ENCODE measurements at regions not wholly inside any gene's neighbourhood (a gene's known extent, or its start where the extent isn't known, plus 50 kb on each side); places are given as distances from the start of the nearest gene placed in this dataset.

DNA sequence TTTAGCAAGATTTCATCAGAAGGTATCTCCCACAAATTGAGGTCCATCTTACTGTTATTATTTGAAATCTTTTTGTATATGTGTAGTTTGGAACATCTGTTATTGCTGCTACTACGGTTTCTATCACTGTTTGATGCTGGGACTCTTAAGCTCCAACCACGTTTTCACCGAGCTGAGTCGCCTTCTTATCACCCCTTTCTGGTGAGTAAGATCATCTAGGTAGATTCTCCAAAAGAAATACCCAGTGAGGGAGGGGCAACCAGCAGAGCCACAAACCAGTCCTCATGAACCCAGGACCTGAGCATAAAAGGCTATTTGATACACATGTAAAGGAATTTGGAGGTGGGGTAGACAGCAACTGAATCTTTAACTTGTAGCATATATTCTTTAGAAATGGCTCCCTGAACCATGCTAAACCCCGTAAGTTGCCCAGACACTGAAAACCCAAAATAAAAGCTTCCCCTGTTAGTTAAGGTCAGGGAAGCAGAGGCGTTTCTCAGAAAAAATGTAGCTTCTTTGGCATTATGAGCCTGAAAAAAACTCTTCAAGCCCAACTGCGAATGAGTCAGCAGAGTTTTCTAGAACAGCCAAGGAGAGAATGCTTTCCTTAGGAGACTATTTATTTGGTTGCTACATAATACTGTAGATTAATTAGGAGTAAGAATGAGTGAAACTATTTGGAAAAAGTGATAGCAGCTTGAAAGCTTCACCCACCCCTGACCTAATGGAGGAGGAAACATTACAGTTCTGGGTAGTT, 53.8 kb upstream of the ATXN3L start:
- 90% methylated on average over 7 of the region's 7 CpGs; no CpG with 5 or more reads in 1 of the 2 experiments for WGBS, 2 experiments (ENCODE audit: extremely low coverage in 1 of 2, insufficient coverage in 1 of 2, insufficient read length in 1 of 2, insufficient replicate concordance in 2 of 2, low coverage in 1 of 2, low lambda C conversion rate in 2 of 2, missing lambda C conversion rate in 1 of 2)
- H3K79me2 ChIP-seq (ENCODE audit: control insufficient read depth in 1 of 2, insufficient read depth in 2 of 2, low read length in 2 of 2), result no peaks in the 10 kb centered on the region
- no peaks in the 10 kb centered on the region for H4K20me1 ChIP-seq (replicated peaks in 1 of 2; ENCODE audit: control insufficient read depth in 1 of 2, insufficient read depth in 2 of 2, low read length in 2 of 2)
- H3K18ac ChIP-seq (ENCODE audit: extremely low read depth, low read length), result no peak overlapping the region
- CTCF ChIA-PET (ENCODE audit: partially characterized antibody), result no interaction called here
- no peaks in the 10 kb centered on the region for H3K4me1 ChIP-seq (replicated peaks in 1 of 4; ENCODE audit: control insufficient read depth in 3 of 4, insufficient read depth in 4 of 4, low read length in 3 of 4)
- no peak for TF ChIP-seq KDM4A (IDR thresholded peaks at IDR 0.05; ENCODE audit: low read depth, low read length, severe bottlenecking)
- TF ChIP-seq EGR1 (IDR thresholded peaks at IDR 0.05; ENCODE audit: borderline replicate concordance, low read depth, low read length), result no peak
- TF ChIP-seq CEBPB (IDR thresholded peaks at IDR 0.05; ENCODE audit: low read depth, low read length), result no peak
- TF ChIP-seq, protein P1, sequence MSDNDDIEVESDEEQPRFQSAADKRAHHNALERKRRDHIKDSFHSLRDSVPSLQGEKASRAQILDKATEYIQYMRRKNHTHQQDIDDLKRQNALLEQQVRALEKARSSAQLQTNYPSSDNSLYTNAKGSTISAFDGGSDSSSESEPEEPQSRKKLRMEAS (IDR thresholded peaks at IDR 0.05), result no peak
- TF ChIP-seq SIN3A (conservative IDR thresholded peaks at IDR 0.05 in 1 of 2, IDR thresholded peaks at IDR 0.05 in 1 of 2; ENCODE audit: low read depth in 1 of 2, low read length in 2 of 2), result no peak
- no peak for TF ChIP-seq BCL11A (IDR thresholded peaks at IDR 0.05; ENCODE audit: low read depth in 2 of 2, low read length in 2 of 2)
- no peak for TF ChIP-seq RBBP5 (IDR thresholded peaks at IDR 0.05; ENCODE audit: borderline replicate concordance, low read depth, low read length)
- no peak for TF ChIP-seq TBP (IDR thresholded peaks at IDR 0.05; ENCODE audit: low read depth, low read length)
- no peak for TF ChIP-seq RXRA (IDR thresholded peaks at IDR 0.05; ENCODE audit: insufficient read depth, low read depth, low read length)
- H3K23me2 ChIP-seq (ENCODE audit: low read depth, low read length), result no peaks in the 10 kb centered on the region
- H2AK5ac ChIP-seq (ENCODE audit: low read depth, low read length), result no peak overlapping the region
- no peak overlapping the region for H3K14ac ChIP-seq (ENCODE audit: insufficient read length)
- no peak overlapping the region for H4K91ac ChIP-seq (replicated peaks; ENCODE audit: insufficient read length, low read length)
- no peak overlapping the region for H2BK15ac ChIP-seq (ENCODE audit: low read length)
- H3K4me2 ChIP-seq (ENCODE audit: insufficient read depth in 1 of 2, low read depth in 2 of 2, low read length in 2 of 2), result no peak overlapping the region
- no peak overlapping the region for H3K27ac ChIP-seq (ENCODE audit: low read depth, low read length)
- H3K4me3 ChIP-seq (ENCODE audit: extremely low read depth in 1 of 4, insufficient read depth in 2 of 4, low read depth in 3 of 4, low read length in 4 of 4), result no peak overlapping the region
- H2BK5ac ChIP-seq (ENCODE audit: low read depth, low read length), result no peak overlapping the region
- H4K5ac ChIP-seq (ENCODE audit: insufficient read length, low read depth, low read length), result no peak overlapping the region
- DNase-seq (ENCODE audit: low read depth in 1 of 2, low spot score in 2 of 2) (no peak), FAIRE-seq (no peak)
- no peaks in the 10 kb centered on the region for H3K36me3 ChIP-seq (ENCODE audit: control insufficient read depth in 2 of 4, insufficient read depth in 4 of 4, low read length in 3 of 4)
- no peak overlapping the region for H3K9ac ChIP-seq (replicated peaks in 1 of 4; ENCODE audit: extremely low read depth in 1 of 4, low read depth in 3 of 4, low read length in 3 of 4)
- POLR2A ChIA-PET (ENCODE audit: partially characterized antibody), result no interaction called here
- H3K23ac ChIP-seq (ENCODE audit: insufficient read length), result no peak overlapping the region
- H2BK12ac ChIP-seq (ENCODE audit: low read depth, low read length), result no peak overlapping the region
- no peak overlapping the region for H2BK20ac ChIP-seq (ENCODE audit: low read length)
- H3K27me3 ChIP-seq (replicated peaks in 1 of 4; ENCODE audit: control insufficient read depth in 3 of 4, extremely low read depth in 1 of 4, insufficient read depth in 3 of 4, low read length in 3 of 4), result no peaks in the 10 kb centered on the region
- no peak overlapping the region for H3K56ac ChIP-seq (replicated peaks; ENCODE audit: insufficient read length, low read depth, low read length)
- H4K8ac ChIP-seq (ENCODE audit: extremely low read depth, insufficient read depth, low read length), result no peak overlapping the region
- H2AFZ ChIP-seq (ENCODE audit: low read length), result no peak overlapping the region
- H2BK120ac ChIP-seq (replicated peaks; ENCODE audit: low read depth, low read length), result no peak overlapping the region
- no peak overlapping the region for H3K4ac ChIP-seq (replicated peaks; ENCODE audit: insufficient read length, low read depth, low read length)
- no peaks in the 10 kb centered on the region for H3K9me3 ChIP-seq (ENCODE audit: insufficient read depth in 2 of 2, low read depth in 1 of 2, low read length in 1 of 2)
- H3K79me1 ChIP-seq (ENCODE audit: low read depth, low read length), result no peaks in the 10 kb centered on the region

Data from H1 (cell line).